ENCODE measurements at regions not wholly inside any gene's neighbourhood (a gene's known extent, or its start where the extent isn't known, plus 50 kb on each side); places are given as distances from the start of the nearest gene placed in this dataset.

DNA sequence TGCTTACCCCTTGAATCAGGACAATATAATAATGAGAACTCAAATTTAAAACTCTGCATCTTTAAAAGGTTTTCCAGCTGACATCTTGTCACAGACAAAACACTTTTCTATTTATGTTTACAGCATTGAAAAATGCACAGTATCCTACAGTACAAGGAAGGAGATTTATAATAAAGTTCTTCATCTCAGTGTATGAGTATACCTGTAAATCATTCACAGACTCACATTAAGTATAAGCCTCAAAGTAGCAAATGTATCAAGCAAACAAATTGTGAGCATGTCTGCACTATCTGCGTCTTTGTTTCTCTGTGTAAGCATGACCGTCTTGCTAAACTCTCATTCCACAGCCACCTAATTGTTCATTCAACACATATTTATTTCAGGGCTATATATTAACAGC is 52.8 kb downstream of the PPP1R2C start:
- DNase-seq, result no peak

- DNase-seq, result no peak
Observed at GRCh38 chrX:42720209-42720608, 57.8 kb downstream of the PPP1R2C start.

GRCh38 chrX:42715701-42716262 is 62.2 kb downstream of the PPP1R2C start:
- DNase-seq, result no peak

GRCh38 chrX:42714981-42715700 is 62.8 kb downstream of the PPP1R2C start:
- peak; percentile 1 to 7 for DNase-seq

- DNase-seq, result no peak
Observed at GRCh38 chrX:42710452-42710851, 67.5 kb downstream of the PPP1R2C start.

DNA sequence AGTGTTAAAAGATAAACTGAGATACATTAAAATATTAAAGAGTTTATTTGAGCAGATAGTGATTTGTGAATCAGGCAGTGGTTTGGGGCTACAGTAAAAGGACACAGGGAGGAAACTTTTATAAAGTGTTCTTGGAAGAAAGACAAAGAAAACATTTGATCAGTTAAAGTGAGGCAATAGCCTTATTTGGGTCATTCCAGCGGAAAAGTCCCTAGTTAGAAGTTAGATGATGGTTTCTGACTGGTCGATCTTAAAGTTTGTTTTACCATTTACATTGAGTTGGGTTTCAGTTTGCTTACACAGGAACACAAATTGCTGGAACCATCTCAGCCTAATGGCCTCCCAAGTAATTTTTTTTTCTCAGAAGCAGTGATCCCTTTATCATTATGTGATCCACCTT is 69.7 kb downstream of the PPP1R2C start:
- DNase-seq, result no peak

DNA sequence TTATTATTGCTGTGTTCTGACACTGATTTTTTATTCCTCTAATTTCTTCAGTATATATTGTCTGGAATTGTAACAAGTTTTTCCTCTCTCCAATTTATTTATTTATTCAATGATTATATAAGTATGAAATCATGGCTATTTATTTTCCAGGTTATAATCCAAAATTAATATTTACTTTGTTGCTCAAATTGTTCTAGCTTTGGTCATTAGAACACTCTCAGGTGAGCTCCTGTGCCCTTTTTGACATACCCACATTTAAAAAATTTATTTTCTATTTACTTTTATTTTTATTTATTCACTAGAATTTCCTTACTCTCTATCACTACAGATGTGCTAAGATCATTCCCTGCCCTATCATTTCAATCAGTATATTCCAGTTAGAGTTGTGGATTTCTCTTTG is 70.2 kb downstream of the PPP1R2C start:
- no peak for DNase-seq

DNA sequence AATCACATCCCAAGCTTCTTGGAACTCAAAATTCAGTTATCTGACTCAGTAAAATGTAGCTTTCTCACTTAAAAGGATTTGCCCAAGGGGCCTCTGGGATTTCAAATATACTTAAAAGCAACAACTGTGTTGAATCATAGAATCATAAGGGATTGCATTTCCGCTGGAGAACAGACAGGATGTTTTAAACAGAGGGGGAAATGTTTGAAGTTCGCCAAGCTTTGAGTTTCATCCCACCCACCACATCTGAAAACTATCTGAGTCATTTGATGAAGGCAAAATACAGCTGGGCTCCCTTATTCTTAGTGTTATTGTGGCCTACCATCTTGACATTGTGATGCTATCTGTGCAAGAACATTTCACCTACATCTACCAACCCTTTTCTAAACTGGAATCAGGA is 73.5 kb downstream of the PPP1R2C start:
- DNase-seq, result no peak

DNA sequence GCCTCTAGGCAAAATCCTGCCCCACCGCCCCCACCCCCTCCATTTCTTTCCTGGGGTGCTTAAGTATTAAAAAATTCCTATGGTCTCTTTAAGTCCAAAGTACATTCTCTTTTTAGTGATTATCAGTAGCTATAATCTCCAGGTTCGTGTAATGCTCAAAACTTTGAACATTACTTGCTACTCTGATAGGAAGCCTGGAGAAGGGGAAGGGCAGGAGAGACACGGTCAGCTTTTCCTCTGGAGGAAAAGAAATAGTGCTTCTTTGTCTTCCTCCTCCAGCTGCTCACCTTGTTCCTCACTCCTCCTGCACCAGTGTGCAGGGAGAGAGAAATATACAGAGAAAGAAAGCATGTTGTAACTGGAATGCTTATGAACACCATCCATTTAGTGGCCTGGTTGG is 80.4 kb downstream of the PPP1R2C start:
- no peak for DNase-seq

- no peak for DNase-seq
Observed at GRCh38 chrX:42696536-42697124, 81.3 kb downstream of the PPP1R2C start.

DNA sequence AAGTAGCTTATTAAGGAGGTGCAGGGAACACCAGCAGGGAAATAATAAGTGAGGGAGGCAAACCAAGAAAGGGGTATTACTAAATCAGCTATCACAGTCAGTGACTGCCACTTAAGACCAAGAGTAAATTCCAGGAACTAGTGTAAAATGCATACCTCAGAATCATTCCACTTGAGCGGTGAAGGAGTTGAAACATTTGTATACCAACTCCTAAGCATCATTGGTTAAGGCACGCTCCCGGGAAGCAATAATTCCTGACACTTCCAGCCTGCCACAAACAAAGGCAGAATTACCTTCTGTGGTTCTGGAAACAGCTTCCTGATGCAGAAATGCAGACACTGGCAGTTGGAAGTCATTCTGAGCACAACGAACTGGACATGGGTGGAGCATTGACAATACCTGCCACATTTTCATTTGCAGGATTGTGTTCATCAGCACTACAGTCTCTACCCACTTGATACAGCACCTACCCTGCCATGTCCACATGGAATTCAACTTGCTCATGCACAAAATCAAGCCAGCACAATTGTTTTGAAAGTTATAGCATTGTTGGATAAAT is 82.1 kb downstream of the PPP1R2C start:
- DNase-seq, result no peak

GRCh38 chrX:42694260-42694815 is 83.6 kb downstream of the PPP1R2C start:
- DNase-seq, result no peak

- no peak for DNase-seq
Observed at GRCh38 chrX:42691196-42691595, 86.8 kb downstream of the PPP1R2C start.

DNA sequence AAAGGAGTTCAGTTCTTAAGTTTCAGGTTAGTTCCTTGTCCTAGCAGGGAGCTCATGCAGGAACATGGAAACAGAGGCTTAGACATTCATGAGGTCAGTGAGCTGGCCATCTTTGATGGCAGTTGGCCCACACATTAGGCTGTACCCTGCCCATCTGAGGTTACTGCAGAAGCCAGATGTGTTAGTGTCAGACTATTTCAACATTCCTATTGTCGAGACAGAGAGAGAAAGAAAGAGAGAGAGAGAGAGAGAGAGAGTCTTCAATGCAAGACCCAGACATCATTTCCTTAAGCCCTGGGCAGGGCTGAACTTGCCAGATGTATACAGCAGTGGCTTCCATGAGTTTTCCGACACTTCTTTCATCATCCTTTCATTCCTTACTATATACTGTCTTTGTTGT is 91.3 kb downstream of the PPP1R2C start:
- no peak for DNase-seq

DNA sequence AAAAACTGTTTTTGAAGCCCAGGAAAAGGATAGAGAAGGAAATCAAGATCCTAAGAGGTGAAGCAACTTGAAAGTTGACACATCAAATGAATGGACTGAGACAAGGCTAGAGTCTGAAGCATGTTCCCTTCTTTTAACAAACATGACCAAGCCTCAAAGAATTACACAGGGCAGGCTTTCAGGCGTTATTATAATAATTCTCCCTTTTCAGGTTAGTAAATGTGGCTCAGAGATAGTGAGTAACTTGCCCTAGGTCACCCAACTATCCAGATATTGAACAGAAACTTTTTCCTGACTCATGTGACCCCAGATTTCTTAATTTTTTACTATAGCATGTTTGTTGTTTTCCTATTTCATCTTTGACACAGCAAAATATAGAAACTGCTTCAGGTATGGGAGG is 91.7 kb downstream of the PPP1R2C start:
- DNase-seq, result no peak

- DNase-seq, result no peak
Observed at GRCh38 chrX:42684065-42684464, 93.9 kb downstream of the PPP1R2C start.

DNA sequence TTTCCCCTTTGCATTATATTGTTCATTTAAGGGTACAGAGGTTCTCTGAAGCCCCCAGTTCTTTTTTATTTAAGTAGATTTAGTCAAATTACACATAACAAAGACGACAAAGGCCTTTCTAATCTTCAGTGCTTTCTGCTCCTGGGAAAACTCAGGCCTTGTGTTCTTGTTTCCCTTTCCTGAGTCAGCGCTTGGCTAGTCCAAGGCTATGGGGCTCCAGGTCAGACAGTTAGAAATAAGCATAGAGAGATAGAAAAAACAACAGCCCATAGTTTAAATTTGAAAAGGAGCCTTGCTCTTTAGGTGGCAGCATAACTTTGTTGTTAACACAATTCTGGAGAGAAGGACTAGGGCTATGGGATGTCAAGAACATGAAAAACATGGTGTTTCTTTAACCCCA is 97.3 kb downstream of the PPP1R2C start:
- DNase-seq, result no peak

GRCh38 chrX:42678133-42678532 is 99.8 kb downstream of the PPP1R2C start:
- DNase-seq, result no peak

- DNase-seq, result no peak
Observed at GRCh38 chrX:42673301-42673810, 104.6 kb downstream of the PPP1R2C start.

DNA sequence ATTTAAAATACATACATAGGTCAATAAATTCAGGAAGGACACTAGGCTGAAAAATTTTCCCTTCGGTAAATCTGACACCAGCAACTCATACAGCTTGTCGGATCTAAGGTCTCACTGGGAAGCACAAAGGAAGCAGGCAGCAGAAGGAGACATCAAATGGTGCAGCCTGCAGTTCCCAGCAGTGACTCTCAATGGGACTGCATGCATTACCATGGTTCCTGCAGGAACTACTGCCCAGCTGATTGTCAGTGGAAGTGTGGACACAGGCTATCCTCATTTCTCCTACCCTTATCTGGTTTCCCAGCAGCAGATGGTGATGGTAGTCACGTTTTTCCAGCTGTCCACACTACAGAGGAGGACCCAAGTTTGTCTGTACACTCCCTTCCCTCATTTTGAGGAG is 113.3 kb downstream of the PPP1R2C start:
- DNase-seq, result no peak

- DNase-seq, result no peak
Observed at GRCh38 chrX:42628471-42628870, 149.5 kb downstream of the PPP1R2C start.

GRCh38 chrX:42627891-42628290 is 150.1 kb downstream of the PPP1R2C start:
- DNase-seq, result no peak

DNA sequence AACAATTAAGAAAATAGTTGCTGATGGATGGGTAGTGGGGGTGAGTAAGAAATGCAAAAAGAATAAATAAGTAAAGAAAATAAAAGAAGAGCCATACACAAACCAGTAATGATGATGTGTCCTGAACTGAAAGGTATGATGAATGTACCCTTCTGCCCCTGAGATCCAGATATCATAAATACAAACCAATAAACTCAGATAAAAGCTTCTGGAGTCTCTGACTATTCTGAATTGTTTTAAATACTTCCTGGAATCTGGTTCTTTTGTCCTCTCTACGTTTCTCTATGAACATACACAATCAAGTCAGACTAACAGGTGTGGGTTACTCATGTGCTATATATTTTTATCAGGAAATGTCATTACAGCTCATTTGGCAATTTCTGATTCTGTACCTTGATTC is 153.4 kb downstream of the PPP1R2C start:
- no peak for DNase-seq

- no peak for DNase-seq
Observed at GRCh38 chrX:42619068-42619467, 158.9 kb downstream of the PPP1R2C start.
